Spinal cord (tissue), 9 donors: ENCODE measurements at regions not wholly inside any gene's neighbourhood (a gene's known extent, or its start where the extent isn't known, plus 50 kb on each side); places are given as distances from the start of the nearest gene placed in this dataset.

Experiments
- DNase-seq, 6 donors: peaks; one replicate each; pipeline versions ENCODE4 v3.0.0 to v3.0.0-alpha.2; 2013 to 2015; ENCODE audit warnings: low spot score in 6 of 6, low read depth in 4 of 6
- H3K27ac ChIP-seq: one replicate; pipeline ENCODE4 v1.5.1; 2013; ENCODE audit warnings: low read depth, low read length, control low read depth
- H3K27me3 ChIP-seq: one replicate; pipeline ENCODE4 v1.6.1; 2013; ENCODE audit warnings: low read length; ENCODE audit not compliant: control insufficient read depth, insufficient read depth
- H3K36me3 ChIP-seq: one replicate; pipeline ENCODE4 v1.6.1; 2013; ENCODE audit warnings: low read length; ENCODE audit not compliant: control insufficient read depth, insufficient read depth
- H3K4me1 ChIP-seq: one replicate; pipeline ENCODE4 v1.6.1; 2013; ENCODE audit warnings: low read length; ENCODE audit not compliant: control insufficient read depth, insufficient read depth
- H3K4me3 ChIP-seq: one replicate; pipeline ENCODE4 v1.5.1; 2013; ENCODE audit warnings: low read depth, low read length, control low read depth
- H3K9me3 ChIP-seq: one replicate; pipeline ENCODE4 v1.6.1; 2013; ENCODE audit warnings: low read length; ENCODE audit not compliant: control insufficient read depth, insufficient read depth
- WGBS: methylation state at CpG from one replicate; pipeline ENCODE4 v1.1.5; 2013; ENCODE audit warnings: missing lambda C conversion rate; ENCODE audit not compliant: insufficient coverage; 5-methylcytosine and 5-hydroxymethylcytosine counted together
- donor health status: healthy.

GRCh38 chr10:83144461-83144860 is 994.8 kb upstream of the GHITM start:
- no peak overlapping the region for H3K4me3 ChIP-seq
- no peaks in the 10 kb centered on the region for H3K4me1 ChIP-seq

GRCh38 chr10:83153714-83154113 is 985.6 kb upstream of the GHITM start:
- WGBS = 63% methylated on average over 8 of the region's 10 CpGs
- DNase-seq = no peak
- H3K4me3 ChIP-seq = no peak overlapping the region
- H3K27me3 ChIP-seq = no peaks in the 10 kb centered on the region
- H3K27ac ChIP-seq = no peak overlapping the region
- no peaks in the 10 kb centered on the region for H3K9me3 ChIP-seq
- H3K36me3 ChIP-seq = no peaks in the 10 kb centered on the region
- H3K4me1 ChIP-seq = no peaks in the 10 kb centered on the region

More at GRCh38 chr10:83144461-83144860, 994.8 kb upstream of the GHITM start:
- no peak for DNase-seq
- Histone ChIP-seq H3K27ac (no peak overlapping the region), H3K36me3 (no peaks in the 10 kb centered on the region), H3K9me3 (no peaks in the 10 kb centered on the region), H3K27me3 (no peaks in the 10 kb centered on the region)

GRCh38 chr10:83164156-83164555 is 975.2 kb upstream of the GHITM start:
- Histone ChIP-seq H3K4me3 (no peak overlapping the region), H3K27me3 (no peaks in the 10 kb centered on the region), H3K27ac (no peak overlapping the region), H3K36me3 (no peaks in the 10 kb centered on the region), H3K4me1 (no peaks in the 10 kb centered on the region), H3K9me3 (no peaks in the 10 kb centered on the region)
- no peak for DNase-seq
- WGBS = no CpG with 5 or more reads among the region's 3 CpGs

GRCh38 chr10:83165265-83165664 is 974.0 kb upstream of the GHITM start:
- H3K27me3 ChIP-seq = no peaks in the 10 kb centered on the region
- H3K27ac ChIP-seq = no peak overlapping the region
- H3K9me3 ChIP-seq = no peaks in the 10 kb centered on the region
- DNase-seq = peak in 2 of 6 donors; percentile 64 to 88
- H3K4me3 ChIP-seq = no peak overlapping the region
- WGBS = no CpG with 5 or more reads among the region's 3 CpGs
- H3K4me1 ChIP-seq = no peaks in the 10 kb centered on the region
- no peaks in the 10 kb centered on the region for H3K36me3 ChIP-seq

GRCh38 chr10:83166344-83166743 is 973.0 kb upstream of the GHITM start:
- no peaks in the 10 kb centered on the region for H3K4me1 ChIP-seq
- no peak overlapping the region for H3K27ac ChIP-seq
- no peak overlapping the region for H3K4me3 ChIP-seq
- H3K36me3 ChIP-seq = no peaks in the 10 kb centered on the region
- no peaks in the 10 kb centered on the region for H3K9me3 ChIP-seq
- WGBS = 25% methylated on average over 5 of the region's 5 CpGs
- no peaks in the 10 kb centered on the region for H3K27me3 ChIP-seq
- peak in 2 of 6 donors; percentile 59 to 81 for DNase-seq

- Histone ChIP-seq H3K27ac (no peak overlapping the region), H3K9me3 (no peaks in the 10 kb centered on the region), H3K4me3 (no peak overlapping the region), H3K27me3 (no peaks in the 10 kb centered on the region), H3K4me1 (no peaks in the 10 kb centered on the region), H3K36me3 (no peaks in the 10 kb centered on the region)
- 82% methylated on average over 3 of the region's 4 CpGs for WGBS
- no peak for DNase-seq
Measured at GRCh38 chr10:83167081-83167480, 972.2 kb upstream of the GHITM start.

GRCh38 chr10:83176901-83177300 is 962.4 kb upstream of the GHITM start:
- DNase-seq = no peak
- Histone ChIP-seq H3K4me1 (no peaks in the 10 kb centered on the region), H3K27me3 (no peaks in the 10 kb centered on the region), H3K27ac (no peak overlapping the region), H3K36me3 (no peaks in the 10 kb centered on the region), H3K4me3 (no peak overlapping the region), H3K9me3 (no peaks in the 10 kb centered on the region)
- no CpG with 5 or more reads among the region's 2 CpGs for WGBS

- Histone ChIP-seq H3K27me3 (no peaks in the 10 kb centered on the region), H3K9me3 (no peaks in the 10 kb centered on the region), H3K27ac (no peak overlapping the region), H3K4me3 (no peak overlapping the region), H3K36me3 (no peaks in the 10 kb centered on the region), H3K4me1 (no peaks in the 10 kb centered on the region)
- no peak for DNase-seq
Measured at GRCh38 chr10:83178526-83178925, 960.8 kb upstream of the GHITM start.

GRCh38 chr10:83179371-83179770 is 959.9 kb upstream of the GHITM start:
- Histone ChIP-seq H3K36me3 (no peaks in the 10 kb centered on the region), H3K4me1 (no peaks in the 10 kb centered on the region), H3K27me3 (no peaks in the 10 kb centered on the region), H3K4me3 (no peak overlapping the region), H3K27ac (no peak overlapping the region), H3K9me3 (no peaks in the 10 kb centered on the region)
- DNase-seq = no peak
- WGBS = no CpG with 5 or more reads among the region's 4 CpGs

GRCh38 chr10:83182076-83182475 is 957.2 kb upstream of the GHITM start:
- Histone ChIP-seq H3K36me3 (no peaks in the 10 kb centered on the region), H3K9me3 (no peaks in the 10 kb centered on the region)
- WGBS = no CpG with 5 or more reads among the region's 2 CpGs

More at GRCh38 chr10:83182076-83182475, 957.2 kb upstream of the GHITM start:
- Histone ChIP-seq H3K4me3 (no peak overlapping the region), H3K4me1 (no peaks in the 10 kb centered on the region), H3K27me3 (no peaks in the 10 kb centered on the region), H3K27ac (no peak overlapping the region)
- DNase-seq = no peak
